ENCODE measurements at regions not wholly inside any gene's neighbourhood (a gene's known extent, or its start where the extent isn't known, plus 50 kb on each side); places are given as distances from the start of the nearest gene placed in this dataset.
A peak's percentile ranks its signal among the peaks of the same experiment; 100 is the strongest.

- no peak for DNase-seq
These were observed 299.7 kb upstream of the PRDM1 start for GRCh38 chr6:105786449-105786848.

GRCh38 chr6:105785066-105785811 lies 300.9 kb upstream of the PRDM1 start:
- DNase-seq = peak; percentile 40

- no peak for DNase-seq
These were observed 302.0 kb upstream of the PRDM1 start for GRCh38 chr6:105784179-105784578.

- DNase-seq = no peak
These were observed 302.7 kb upstream of the PRDM1 start for GRCh38 chr6:105783333-105783935.

GRCh38 chr6:105781915-105782314 lies 304.2 kb upstream of the PRDM1 start:
- DNase-seq = no peak

GRCh38 chr6:105781248-105781647 lies 304.9 kb upstream of the PRDM1 start:
- no peak for DNase-seq

- DNase-seq = no peak
These were observed 305.8 kb upstream of the PRDM1 start for GRCh38 chr6:105780146-105780860.

- DNase-seq = no peak
These were observed 307.0 kb upstream of the PRDM1 start for GRCh38 chr6:105779110-105779509.

- no peak for DNase-seq
These were observed 311.0 kb upstream of the PRDM1 start for GRCh38 chr6:105775095-105775494.

- DNase-seq = no peak
These were observed 311.9 kb upstream of the PRDM1 start for GRCh38 chr6:105774247-105774646.

GRCh38 chr6:105771313-105771970 lies 314.7 kb upstream of the PRDM1 start:
- no peak for DNase-seq

- no peak for DNase-seq
These were observed 316.1 kb upstream of the PRDM1 start for GRCh38 chr6:105769987-105770386.

GRCh38 chr6:105769197-105769596 lies 316.9 kb upstream of the PRDM1 start:
- DNase-seq = no peak

GRCh38 chr6:105767541-105767940 lies 318.6 kb upstream of the PRDM1 start:
- DNase-seq = no peak

GRCh38 chr6:105765239-105765638 lies 320.9 kb upstream of the PRDM1 start:
- no peak for DNase-seq

- DNase-seq = no peak
These were observed 321.8 kb upstream of the PRDM1 start for GRCh38 chr6:105764315-105764714.

- no peak for DNase-seq
These were observed 322.3 kb upstream of the PRDM1 start for GRCh38 chr6:105763866-105764265.

- DNase-seq = no peak
These were observed 325.4 kb upstream of the PRDM1 start for GRCh38 chr6:105760746-105761145.

GRCh38 chr6:105759946-105760345 lies 326.2 kb upstream of the PRDM1 start:
- DNase-seq = no peak

GRCh38 chr6:105759015-105759414 lies 327.1 kb upstream of the PRDM1 start:
- DNase-seq = no peak

- DNase-seq = no peak
These were observed 328.5 kb upstream of the PRDM1 start for GRCh38 chr6:105757512-105758200.

- no peak for DNase-seq
These were observed 330.3 kb upstream of the PRDM1 start for GRCh38 chr6:105755885-105756284.
